GM12872 (cell line): ENCODE measurements at regions not wholly inside any gene's neighbourhood (a gene's known extent, or its start where the extent isn't known, plus 50 kb on each side); places are given as distances from the start of the nearest gene placed in this dataset.

Source experiments
- TF ChIP-seq, protein P1 (sequence below): IDR thresholded peaks from 3 replicates; pipeline ENCODE4 v1.5.1; 2011; ENCODE audit warnings: low read depth, mild to moderate bottlenecking, low read length, moderate library complexity; ENCODE audit not compliant: insufficient read depth

GRCh38 chr4:11687727-11688126, 259.0 kb upstream of the HS3ST1 start:
- TF ChIP-seq, protein P1, sequence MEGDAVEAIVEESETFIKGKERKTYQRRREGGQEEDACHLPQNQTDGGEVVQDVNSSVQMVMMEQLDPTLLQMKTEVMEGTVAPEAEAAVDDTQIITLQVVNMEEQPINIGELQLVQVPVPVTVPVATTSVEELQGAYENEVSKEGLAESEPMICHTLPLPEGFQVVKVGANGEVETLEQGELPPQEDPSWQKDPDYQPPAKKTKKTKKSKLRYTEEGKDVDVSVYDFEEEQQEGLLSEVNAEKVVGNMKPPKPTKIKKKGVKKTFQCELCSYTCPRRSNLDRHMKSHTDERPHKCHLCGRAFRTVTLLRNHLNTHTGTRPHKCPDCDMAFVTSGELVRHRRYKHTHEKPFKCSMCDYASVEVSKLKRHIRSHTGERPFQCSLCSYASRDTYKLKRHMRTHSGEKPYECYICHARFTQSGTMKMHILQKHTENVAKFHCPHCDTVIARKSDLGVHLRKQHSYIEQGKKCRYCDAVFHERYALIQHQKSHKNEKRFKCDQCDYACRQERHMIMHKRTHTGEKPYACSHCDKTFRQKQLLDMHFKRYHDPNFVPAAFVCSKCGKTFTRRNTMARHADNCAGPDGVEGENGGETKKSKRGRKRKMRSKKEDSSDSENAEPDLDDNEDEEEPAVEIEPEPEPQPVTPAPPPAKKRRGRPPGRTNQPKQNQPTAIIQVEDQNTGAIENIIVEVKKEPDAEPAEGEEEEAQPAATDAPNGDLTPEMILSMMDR, result no peak

GRCh38 chr4:11685481-11685880, 256.8 kb upstream of the HS3ST1 start:
- TF ChIP-seq, protein P1, result no peak

DNA sequence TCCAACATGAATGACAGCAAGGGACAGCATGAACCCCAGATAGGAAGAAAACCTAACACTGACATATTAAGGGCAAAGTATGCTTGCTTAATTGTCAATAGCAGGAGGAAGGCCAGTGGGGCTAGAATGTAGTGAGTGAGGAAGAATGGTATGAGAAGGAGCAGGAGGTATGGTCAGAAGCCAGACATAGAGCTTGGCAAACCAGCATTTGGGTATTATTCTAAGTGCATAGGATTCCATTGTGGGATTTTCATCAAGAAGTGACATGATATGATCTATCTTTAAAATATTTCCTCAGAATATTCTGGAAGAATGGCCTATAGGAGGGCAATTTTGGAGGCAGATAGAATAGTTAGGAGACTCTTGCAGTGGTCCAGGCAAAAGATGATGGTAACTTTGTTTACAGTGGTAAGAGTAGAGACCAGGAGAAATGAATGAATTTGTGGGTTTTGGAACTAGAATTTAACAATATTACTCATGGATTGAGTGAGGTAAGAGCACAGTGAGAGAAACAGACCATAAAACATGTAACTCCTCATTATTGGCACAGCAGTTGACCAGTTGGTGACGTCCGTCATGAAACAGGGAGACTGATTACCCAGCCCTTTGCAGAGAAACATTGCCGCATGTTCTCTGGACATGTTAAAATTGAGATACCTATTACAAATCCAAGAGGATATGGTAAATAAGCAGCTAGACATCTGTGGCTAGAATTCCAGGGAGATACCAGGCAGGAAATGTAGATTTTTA, 246.5 kb upstream of the HS3ST1 start:
- TF ChIP-seq, protein P1, result no peak

DNA sequence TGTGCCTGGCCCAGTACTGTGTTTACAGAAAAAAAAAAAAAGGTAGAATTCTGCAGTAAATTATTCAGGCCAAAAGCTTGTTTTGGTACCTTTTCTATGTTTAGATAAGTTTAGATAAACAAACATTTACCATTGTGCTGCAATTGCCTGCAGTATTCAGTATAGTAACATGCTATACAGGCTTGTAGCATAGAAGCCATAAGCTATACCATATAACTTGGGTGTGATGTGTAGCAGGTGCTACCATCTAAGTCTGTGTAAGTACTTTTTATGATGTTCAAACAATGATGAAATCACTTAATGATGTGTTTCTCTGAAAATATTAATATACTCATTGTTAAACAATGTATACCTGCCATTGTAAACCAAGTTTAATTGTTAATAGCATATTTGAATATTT, 241.6 kb upstream of the HS3ST1 start:
- TF ChIP-seq, protein P1, result no peak

DNA sequence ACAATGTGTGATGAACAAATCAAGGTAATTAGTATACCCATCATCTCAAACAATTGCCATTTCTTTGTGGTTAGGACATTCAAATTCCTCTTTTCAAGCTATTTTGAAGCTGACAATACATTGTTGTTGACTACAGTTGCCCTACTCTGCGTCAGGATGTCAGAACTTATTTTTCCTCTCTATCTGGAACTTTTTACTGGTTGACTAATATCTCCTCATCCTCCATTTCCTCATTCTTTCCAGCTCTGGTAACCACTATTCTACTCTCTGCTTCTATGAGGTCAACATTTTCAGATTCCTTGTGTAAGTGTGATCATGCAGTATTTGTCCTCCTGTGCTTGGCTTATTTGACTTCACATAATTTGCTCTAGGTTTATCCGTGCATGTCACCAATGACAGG, 240.5 kb upstream of the HS3ST1 start:
- TF ChIP-seq, protein P1, result no peak

DNA sequence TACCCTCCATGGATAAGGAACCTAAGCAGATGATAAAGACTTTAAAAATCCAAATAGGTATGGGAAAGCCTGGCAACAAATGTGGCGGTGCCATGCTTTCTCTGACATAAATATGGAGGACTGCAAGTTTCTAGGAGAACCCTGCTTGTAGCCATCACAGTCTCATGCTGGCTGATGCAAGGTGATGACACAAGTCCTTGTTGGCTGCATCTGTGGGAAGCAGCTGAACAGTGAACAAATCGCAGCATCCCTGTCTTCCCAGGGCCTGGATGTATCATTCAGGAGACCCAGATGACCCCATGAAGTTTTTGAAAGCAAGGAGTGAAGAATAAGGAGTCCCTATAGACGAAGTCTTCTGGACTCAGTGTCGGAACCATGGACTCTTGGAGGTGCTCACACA, 234.4 kb upstream of the HS3ST1 start:
- TF ChIP-seq, protein P1, result no peak

DNA sequence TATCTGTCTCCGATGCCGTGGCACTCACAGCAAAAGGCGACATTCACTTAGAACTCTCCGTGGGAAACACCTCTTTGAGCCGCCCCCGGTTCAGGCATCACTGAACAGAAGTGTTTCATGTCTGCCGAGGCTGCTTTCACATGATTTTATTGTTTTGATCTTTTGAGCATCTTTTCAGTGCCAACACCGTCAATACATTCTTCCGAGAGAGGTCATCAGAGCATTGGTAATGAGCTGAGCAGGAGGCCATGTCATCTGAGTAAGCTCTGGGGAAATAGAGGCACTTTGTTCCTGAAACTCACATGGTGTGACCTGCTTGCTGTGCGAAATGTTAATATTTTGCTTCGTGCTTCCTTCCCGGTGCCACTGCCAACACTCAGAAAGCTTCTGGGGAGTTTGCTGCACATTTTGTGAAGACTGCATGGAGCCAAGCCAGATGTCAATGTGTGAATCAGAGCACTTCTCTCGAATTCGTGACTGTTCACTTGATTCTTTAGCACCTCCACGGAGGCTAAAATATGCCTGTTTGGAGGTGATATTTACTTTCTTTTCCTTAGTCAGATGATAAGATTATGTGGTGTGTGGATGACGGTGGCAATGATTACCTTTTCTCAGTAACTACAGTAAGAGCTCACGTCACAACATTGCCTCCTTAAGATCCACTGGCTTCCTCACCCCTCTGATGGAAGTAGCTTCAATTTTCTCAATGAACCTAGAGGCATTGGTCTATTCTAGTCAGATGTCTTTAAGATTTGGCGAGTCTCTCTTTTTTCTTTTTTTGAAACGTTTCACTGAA, 222.3 kb upstream of the HS3ST1 start:
- TF ChIP-seq, protein P1, result no peak
